ENCODE measurements at regions not wholly inside any gene's neighbourhood (a gene's known extent, or its start where the extent isn't known, plus 50 kb on each side); places are given as distances from the start of the nearest gene placed in this dataset.
"Not testable (repeated sequence)": the region's sequence is repeated elsewhere in the genome, so short reads cannot be mapped to it uniquely, and the experiment has no call there.

DNA sequence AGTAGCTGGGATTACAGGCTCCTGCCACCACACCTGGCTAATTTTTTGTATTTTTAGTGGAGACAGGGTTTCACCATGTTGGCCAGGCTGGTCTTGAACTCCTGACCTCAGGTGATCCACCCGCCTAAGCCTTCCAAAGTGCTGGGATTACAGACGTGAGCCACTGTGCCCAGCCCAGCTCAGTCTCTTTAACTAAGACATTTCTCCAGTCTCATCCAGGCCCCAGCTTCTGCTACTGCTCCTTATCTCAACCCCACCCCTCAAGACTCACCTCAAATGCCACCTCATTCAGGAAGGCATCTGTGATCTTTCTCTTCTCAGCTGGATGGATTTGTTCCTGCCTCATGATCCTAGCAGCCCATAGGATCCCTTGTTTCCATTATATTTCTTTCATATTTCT, 85.9 kb upstream of the GRAMD1B start:
- FAIRE-seq: not testable (repeated sequence)

- no peak for FAIRE-seq
These were observed 90.9 kb upstream of the GRAMD1B start for GRCh38 chr11:123338997-123339752.

- no peak for FAIRE-seq
These were observed 91.7 kb upstream of the GRAMD1B start for GRCh38 chr11:123338266-123338800.

DNA sequence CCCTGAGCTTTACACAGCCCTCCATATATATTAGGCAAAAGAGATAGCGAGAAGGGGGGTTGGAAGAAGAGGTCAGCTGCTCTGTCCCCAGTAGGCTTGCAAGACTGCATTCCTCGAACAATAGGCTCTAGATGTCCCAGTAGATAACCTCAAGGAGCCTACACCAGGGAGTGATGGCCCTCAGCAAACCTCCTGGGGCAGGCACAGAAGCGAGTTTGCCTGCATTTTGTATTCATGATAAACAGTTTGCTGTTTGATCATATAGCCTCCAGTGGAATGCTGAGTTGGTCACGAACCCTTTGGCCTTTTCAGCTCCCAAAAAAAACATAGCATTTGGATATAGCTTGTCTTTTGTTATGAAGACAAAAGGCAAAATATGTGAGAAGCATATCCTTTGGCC, 95.1 kb upstream of the GRAMD1B start:
- no peak for FAIRE-seq

DNA sequence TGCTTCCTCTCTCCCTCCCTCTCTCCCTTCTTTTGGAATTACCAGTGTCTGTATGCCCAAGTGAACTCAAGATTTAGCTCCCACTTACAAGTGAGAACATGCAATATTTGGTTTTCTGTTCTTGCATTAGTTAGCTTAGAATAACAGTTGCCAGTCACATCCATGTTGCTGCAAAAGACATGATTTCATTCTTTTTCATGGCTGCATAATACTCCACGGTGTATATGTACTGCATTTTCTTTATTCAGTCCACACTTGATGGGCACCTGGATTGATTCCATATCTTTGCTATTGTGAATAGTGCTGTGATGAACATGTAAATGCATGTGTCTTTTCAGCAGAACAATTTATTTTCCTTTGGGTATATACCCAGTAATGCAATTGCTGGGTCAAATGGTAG, 97.5 kb upstream of the GRAMD1B start:
- not testable (repeated sequence) for FAIRE-seq

GRCh38 chr11:123330948-123331347, 99.1 kb upstream of the GRAMD1B start:
- FAIRE-seq: no peak

DNA sequence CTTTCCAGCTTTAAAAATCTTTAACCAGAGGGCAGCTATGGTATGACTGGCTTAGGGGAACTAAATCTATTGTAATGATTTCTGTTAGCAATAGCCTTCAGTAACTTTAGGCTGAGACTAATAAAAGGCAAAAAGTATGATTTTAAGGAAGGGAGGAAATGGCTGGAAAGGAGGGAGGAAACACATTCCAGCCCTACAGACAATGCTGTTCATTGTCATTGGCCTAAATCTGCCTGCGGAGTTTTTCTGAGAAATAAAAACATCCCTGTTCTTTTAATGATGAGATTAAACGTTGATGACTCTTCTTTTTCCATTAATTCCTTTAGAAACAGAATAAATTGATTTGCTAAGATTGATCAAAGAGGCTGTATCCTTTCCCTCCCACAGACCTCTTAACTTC, 99.6 kb upstream of the GRAMD1B start:
- FAIRE-seq: no peak

DNA sequence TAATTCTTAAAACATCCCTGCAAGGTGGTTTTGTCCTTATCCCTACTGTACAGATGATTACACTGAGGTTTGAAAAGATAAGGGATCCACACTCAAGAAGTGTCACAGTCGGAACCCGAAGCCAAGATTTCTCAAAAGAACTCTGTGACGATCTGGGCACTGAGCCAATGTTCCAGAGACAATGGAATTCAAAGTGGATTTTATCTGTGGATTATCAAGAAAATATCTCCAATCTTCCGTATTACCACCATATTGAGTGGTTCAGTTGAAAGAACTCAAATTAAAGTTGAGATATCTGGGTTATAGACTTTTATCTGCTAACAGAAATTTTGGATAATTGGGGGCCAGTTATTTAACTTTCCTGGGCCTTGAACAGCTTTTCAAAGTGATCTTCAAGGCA, 100.0 kb upstream of the GRAMD1B start:
- no peak for FAIRE-seq

GRCh38 chr11:123328281-123328867, 101.7 kb upstream of the GRAMD1B start:
- no peak for FAIRE-seq

GRCh38 chr11:123325533-123325932, 104.5 kb upstream of the GRAMD1B start:
- FAIRE-seq: no peak

DNA sequence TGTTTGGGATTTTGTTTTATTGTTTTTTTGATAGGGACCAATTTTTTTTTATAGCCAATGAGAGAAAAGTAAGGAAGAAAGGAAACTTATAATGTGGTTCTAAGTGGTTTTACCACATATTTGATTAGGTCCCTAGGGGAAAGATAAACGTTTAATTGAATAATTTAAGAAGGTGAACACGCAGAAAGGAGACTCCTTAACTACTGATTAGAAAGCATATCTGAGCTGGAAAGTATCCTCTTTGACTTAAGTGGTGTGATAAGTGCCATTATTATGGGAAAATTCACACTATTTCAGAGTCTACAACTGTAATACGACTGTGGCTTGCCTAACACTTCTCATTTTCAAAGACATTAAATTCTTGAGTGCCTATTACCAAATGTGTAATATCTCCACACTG, 106.5 kb upstream of the GRAMD1B start:
- no peak for FAIRE-seq

- no peak for FAIRE-seq
These were observed 108.4 kb upstream of the GRAMD1B start for GRCh38 chr11:123321636-123322035.

- no peak for FAIRE-seq
These were observed 111.4 kb upstream of the GRAMD1B start for GRCh38 chr11:123318623-123319022.

DNA sequence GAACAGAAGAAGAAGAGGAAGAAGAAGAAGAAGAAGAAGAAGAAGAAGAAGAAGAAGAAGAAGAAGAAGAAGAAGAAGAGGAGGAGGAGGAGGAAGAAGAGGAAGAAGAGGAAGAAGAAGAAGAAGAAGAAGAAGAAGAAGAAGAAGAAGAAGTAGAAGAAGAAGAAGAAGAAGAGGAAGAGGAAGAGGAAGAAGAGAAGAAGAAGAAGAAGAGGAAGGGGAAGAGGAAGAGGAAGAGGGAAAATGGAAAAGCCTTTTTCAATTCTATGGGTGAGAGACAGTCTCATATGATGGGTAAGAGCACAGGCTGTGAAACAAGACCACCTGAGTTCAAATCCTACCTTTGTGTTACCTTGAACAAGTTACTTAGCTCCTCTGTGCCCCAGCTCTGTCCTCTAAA, 111.9 kb upstream of the GRAMD1B start:
- FAIRE-seq: not testable (repeated sequence)

GRCh38 chr11:123316003-123316402, 114.1 kb upstream of the GRAMD1B start:
- FAIRE-seq: no peak

DNA sequence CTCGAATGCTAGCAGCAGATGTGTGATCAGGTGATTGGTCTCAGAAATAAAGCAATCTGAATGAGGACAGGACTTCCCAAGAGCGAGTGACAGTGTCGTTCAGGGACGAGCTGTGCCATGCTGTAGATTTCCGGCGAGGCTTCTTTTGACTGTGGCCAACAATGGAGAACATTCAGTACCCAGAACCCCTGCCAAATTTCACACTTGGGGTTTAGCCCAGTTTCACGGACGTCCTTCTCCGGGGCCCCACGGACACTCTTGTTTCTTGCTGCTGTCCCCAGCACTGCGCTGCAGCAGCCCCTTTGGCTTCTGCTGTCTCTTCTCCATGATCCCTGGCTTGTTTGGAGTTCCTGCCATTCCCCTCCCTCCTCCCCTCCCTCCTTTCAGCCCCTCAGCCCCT, 115.1 kb upstream of the GRAMD1B start:
- FAIRE-seq: no peak

GRCh38 chr11:123313262-123313661, 116.8 kb upstream of the GRAMD1B start:
- no peak for FAIRE-seq

DNA sequence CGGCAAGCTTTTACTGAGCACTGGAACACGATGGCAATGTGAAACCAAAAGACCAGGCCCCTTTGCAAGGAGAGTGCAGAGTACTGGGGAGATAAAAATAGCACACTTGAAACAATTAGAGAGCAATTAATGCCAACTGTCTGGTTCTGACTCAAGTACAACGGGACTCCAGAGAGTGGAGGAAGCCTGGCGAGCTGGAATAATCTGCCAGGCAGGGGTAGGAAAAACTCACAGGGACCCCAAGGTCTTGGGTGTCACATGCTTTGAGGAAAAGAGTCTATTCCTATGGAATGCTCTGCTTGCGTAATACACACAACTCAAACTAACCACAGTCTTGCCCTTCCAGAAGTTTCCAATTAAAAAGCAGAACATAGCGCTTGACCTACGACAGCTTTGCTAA, 113.0 kb upstream of the CLMP start:
- no peak for FAIRE-seq

DNA sequence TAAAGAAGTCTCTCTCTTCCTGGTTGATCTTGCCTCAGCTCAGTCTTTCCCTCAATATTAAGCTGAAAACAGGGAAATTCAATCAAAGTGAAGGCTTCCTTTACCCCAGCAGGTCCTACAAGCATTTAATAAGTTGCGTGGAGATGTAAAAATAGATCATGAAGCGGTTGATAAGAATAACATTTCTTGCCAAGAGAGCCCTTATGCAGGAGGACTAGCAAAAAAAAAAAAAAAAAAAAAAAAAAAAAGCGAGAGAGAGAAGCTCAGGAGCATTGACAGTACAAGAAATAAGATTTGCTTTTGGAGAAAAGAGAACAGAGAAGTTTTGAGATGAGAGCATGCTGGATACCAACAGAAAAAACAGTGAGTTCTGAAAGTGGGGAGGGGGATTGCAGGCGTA, 112.2 kb upstream of the CLMP start:
- no peak for FAIRE-seq

- FAIRE-seq: no peak
These were observed 111.5 kb upstream of the CLMP start for GRCh38 chr11:123306531-123306930.

- FAIRE-seq: no peak
These were observed 110.7 kb upstream of the CLMP start for GRCh38 chr11:123305601-123306375.

- FAIRE-seq: no peak
These were observed 109.9 kb upstream of the CLMP start for GRCh38 chr11:123304828-123305466.

DNA sequence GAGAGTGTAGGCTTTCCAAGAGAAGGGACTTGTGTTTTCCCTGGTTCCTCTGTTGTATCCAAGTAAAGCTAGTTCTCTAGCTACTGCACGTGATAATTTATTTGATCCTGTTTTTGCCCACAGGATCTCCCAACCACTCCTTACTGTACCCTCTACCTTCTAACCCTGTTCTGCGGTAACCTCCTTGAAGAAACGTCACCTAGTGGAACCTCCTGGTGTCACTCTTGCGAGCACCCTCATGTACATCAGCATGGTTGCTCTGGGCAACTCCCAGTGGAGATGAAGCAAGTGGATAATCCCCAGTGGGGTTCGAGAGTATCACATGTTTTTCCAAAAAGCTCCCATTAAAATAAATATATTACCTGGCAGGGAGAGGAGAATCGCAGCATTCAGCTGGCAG, 108.9 kb upstream of the CLMP start:
- no peak for FAIRE-seq
